ENCODE measurements at regions not wholly inside any gene's neighbourhood (a gene's known extent, or its start where the extent isn't known, plus 50 kb on each side); places are given as distances from the start of the nearest gene placed in this dataset.

DNA sequence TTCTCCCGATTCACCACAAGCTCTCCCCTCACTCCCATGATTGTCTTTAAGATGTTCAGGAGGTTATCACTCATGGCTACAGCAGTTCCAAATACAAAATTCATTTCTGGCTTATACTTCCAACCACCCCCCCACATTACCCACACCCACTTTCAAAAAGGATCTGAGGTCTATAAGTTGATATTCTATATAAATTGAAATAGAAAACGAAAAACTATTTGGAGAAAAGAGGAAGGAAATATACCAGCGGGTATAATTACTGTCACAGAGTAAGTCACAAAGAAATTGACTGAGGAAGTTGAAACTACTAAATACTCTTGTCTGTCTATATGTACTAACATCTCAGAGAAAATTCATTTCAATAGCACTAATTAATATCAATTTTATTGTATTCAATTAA, 112.7 kb upstream of the TNFAIP3 start:
- Histone ChIP-seq H3K9me3 (no peaks in the 10 kb centered on the region), H3K27ac (no peak overlapping the region), H3K27me3 (no peaks in the 10 kb centered on the region), H3K4me1 (no peaks in the 10 kb centered on the region), H3K4me3 (no peak overlapping the region), H3K36me3 (no peaks in the 10 kb centered on the region)
- 71 to 91% methylated on average over 3 of the region's 3 CpGs for WGBS, 2 donors (ENCODE audit: low coverage in 1 of 2)
- no peak for ATAC-seq
- no peak for TF ChIP-seq POLR2AphosphoS5 (IDR thresholded peaks at IDR 0.05)
- TF ChIP-seq, protein P1, sequence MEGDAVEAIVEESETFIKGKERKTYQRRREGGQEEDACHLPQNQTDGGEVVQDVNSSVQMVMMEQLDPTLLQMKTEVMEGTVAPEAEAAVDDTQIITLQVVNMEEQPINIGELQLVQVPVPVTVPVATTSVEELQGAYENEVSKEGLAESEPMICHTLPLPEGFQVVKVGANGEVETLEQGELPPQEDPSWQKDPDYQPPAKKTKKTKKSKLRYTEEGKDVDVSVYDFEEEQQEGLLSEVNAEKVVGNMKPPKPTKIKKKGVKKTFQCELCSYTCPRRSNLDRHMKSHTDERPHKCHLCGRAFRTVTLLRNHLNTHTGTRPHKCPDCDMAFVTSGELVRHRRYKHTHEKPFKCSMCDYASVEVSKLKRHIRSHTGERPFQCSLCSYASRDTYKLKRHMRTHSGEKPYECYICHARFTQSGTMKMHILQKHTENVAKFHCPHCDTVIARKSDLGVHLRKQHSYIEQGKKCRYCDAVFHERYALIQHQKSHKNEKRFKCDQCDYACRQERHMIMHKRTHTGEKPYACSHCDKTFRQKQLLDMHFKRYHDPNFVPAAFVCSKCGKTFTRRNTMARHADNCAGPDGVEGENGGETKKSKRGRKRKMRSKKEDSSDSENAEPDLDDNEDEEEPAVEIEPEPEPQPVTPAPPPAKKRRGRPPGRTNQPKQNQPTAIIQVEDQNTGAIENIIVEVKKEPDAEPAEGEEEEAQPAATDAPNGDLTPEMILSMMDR (IDR thresholded peaks at IDR 0.05) = no peak
- TF ChIP-seq POLR2A (IDR thresholded peaks at IDR 0.05) = no peak

DNA sequence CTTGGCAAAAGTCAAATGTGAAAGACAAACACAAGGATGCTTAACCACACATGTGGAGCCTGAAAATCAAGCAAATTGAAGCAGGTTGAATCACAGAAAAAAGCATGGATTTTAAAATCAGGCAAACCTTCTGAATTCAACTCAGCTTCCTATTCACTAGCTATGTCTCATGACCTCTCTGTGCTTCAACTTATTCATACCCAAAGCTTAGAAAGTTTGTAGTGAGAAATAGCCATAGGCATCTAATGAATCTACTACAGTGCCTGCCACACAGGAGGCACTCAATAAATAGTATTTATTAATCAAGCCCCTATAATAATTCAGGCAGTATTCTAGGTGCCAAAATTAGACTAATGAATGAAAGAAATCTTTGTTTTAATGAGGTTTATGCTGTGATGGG, 112.2 kb upstream of the TNFAIP3 start:
- Histone ChIP-seq H3K36me3 (no peaks in the 10 kb centered on the region), H3K27me3 (no peaks in the 10 kb centered on the region), H3K27ac (no peak overlapping the region), H3K4me3 (no peak overlapping the region), H3K4me1 (no peaks in the 10 kb centered on the region), H3K9me3 (no peaks in the 10 kb centered on the region)
- ATAC-seq = no peak
- TF ChIP-seq, protein P1 (IDR thresholded peaks at IDR 0.05) = no peak
- TF ChIP-seq EP300 (IDR thresholded peaks at IDR 0.05) (no peak), POLR2A (IDR thresholded peaks at IDR 0.05) (no peak), POLR2AphosphoS5 (IDR thresholded peaks at IDR 0.05) (no peak)

GRCh38 chr6:137755284-137755683, 111.8 kb upstream of the TNFAIP3 start:
- Histone ChIP-seq H3K4me1 (no peaks in the 10 kb centered on the region), H3K27ac (no peak overlapping the region), H3K4me3 (no peak overlapping the region), H3K27me3 (no peaks in the 10 kb centered on the region), H3K9me3 (no peaks in the 10 kb centered on the region), H3K36me3 (no peaks in the 10 kb centered on the region)
- no peak for ATAC-seq
- TF ChIP-seq EP300 (IDR thresholded peaks at IDR 0.05) = no peak
- TF ChIP-seq, protein P1 (IDR thresholded peaks at IDR 0.05) = no peak
- TF ChIP-seq POLR2AphosphoS5 (IDR thresholded peaks at IDR 0.05) = no peak
- TF ChIP-seq POLR2A (IDR thresholded peaks at IDR 0.05) = no peak
- WGBS, 2 donors (ENCODE audit: low coverage in 1 of 2) = 70 to 79% methylated on average over 2 of the region's 2 CpGs

DNA sequence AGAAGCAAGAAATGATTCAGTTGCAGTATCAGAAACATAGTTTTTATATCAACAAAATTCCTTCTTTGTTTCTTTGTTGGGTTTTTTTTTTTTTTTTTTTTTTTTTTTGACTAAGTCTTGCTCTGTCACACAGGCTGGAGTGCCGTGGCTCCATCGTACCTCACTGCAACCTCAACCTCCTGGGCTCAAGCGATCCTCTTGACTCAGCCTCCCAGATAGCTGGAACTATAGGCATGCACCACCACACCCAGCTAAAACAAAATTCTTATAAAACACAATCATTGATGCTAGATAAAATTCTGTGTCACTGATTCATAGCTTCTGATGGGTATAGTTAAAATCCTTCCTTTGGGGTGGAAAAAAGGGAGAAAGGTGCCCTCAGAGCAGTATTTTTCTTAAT, 110.3 kb upstream of the TNFAIP3 start:
- Histone ChIP-seq H3K4me1 (no peaks in the 10 kb centered on the region), H3K9me3 (no peaks in the 10 kb centered on the region), H3K27ac (no peak overlapping the region), H3K4me3 (no peak overlapping the region), H3K27me3 (no peaks in the 10 kb centered on the region), H3K36me3 (no peaks in the 10 kb centered on the region)
- TF ChIP-seq POLR2AphosphoS5 (IDR thresholded peaks at IDR 0.05) (no peak), POLR2A (IDR thresholded peaks at IDR 0.05) (no peak), EP300 (IDR thresholded peaks at IDR 0.05) (no peak)
- TF ChIP-seq, protein P1 (IDR thresholded peaks at IDR 0.05) = no peak
- ATAC-seq = no peak
- WGBS, 2 donors (ENCODE audit: low coverage in 1 of 2) = 87 to 100% methylated on average over 1 to 3 of the region's 3 CpGs

DNA sequence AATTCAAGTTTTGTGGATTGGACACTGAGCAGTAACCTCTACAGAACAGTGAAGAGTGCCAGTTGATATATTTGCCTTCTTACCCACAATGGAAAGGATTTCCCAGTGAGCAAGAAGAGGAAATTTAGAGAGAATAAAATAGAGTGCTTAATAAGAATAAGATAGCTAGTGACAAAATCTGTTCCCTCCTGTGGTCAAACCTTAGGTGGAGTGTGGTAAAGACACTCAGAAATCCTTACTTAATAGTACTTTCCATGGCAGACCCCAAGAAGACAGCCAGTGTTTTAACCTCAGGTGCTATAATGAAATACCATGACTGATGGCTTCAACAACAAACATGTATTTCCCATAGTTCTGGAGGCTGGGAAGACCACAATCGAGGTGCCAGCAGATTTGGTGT, 108.4 kb upstream of the TNFAIP3 start:
- Histone ChIP-seq H3K27me3 (no peaks in the 10 kb centered on the region), H3K9me3 (no peaks in the 10 kb centered on the region), H3K27ac (no peak overlapping the region), H3K36me3 (no peaks in the 10 kb centered on the region), H3K4me1 (no peaks in the 10 kb centered on the region), H3K4me3 (no peak overlapping the region)
- ATAC-seq = no peak
- TF ChIP-seq POLR2AphosphoS5 (IDR thresholded peaks at IDR 0.05) (no peak), POLR2A (IDR thresholded peaks at IDR 0.05) (no peak)
- 100% methylated on average over 1 of the region's 1 CpG for WGBS, 2 donors (ENCODE audit: low coverage in 1 of 2)

- Histone ChIP-seq H3K36me3 (no peaks in the 10 kb centered on the region), H3K4me1 (no peaks in the 10 kb centered on the region), H3K4me3 (no peak overlapping the region), H3K9me3 (no peaks in the 10 kb centered on the region), H3K27me3 (no peaks in the 10 kb centered on the region), H3K27ac (no peak overlapping the region)
- 75 to 100% methylated on average over 1 of the region's 1 CpG for WGBS, 2 donors (ENCODE audit: low coverage in 1 of 2)
- no peak for TF ChIP-seq EP300 (IDR thresholded peaks at IDR 0.05)
- ATAC-seq = no peak
These were observed 107.4 kb upstream of the TNFAIP3 start for GRCh38 chr6:137759624-137760023.

Measured in gastroesophageal sphincter (tissue), 4 donors.